Right lung (tissue), 2 donors: ENCODE measurements at regions not wholly inside any gene's neighbourhood (a gene's known extent, or its start where the extent isn't known, plus 50 kb on each side); places are given as distances from the start of the nearest gene placed in this dataset.
"Not testable (repeated sequence)": the region's sequence is repeated elsewhere in the genome, so short reads cannot be mapped to it uniquely, and the experiment has no call there.

Experiments used
- DNase-seq, 2 donors: peaks; one replicate each; pipeline ENCODE4 v3.0.0-alpha.2; 2013

DNA sequence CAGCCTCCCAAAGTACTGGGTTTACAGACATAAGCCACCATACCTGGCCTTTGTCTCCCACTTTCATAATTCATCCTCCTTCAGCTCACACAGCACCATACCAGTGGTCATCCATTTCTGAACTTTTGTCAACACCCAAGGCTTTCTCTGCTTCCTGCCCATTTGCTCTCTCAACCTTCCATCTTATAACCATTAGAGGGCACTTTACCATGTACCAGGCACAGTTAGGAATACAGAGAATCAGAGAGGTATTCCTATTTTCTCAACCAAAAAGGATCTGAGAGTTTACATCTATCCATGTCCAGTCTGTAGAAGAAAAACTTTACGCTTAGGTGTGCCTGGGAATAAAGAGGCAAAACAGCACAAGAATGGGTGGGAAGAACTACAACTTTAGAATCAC lies 397.6 kb downstream of the BUD13 start:
- DNase-seq, result no peak

DNA sequence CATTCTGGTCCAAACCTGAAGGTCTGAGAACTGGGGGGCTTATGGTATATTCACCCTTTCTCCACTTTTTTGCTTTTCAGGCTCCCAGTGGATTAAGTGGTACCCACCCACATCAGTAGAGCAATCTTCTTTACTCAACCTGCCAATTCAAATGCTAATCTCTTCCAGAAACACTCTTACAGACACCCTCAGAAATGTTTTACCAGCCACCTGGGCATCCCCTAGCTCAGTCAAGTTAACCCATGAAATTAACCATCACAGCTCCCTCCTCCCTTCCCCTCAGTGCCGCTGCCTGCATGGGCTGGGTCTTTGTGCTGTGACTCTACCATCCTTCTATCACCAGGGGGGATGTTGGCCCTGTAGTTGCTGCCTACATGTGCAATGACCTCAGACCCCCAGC lies 398.7 kb downstream of the BUD13 start:
- DNase-seq, result no peak

DNA sequence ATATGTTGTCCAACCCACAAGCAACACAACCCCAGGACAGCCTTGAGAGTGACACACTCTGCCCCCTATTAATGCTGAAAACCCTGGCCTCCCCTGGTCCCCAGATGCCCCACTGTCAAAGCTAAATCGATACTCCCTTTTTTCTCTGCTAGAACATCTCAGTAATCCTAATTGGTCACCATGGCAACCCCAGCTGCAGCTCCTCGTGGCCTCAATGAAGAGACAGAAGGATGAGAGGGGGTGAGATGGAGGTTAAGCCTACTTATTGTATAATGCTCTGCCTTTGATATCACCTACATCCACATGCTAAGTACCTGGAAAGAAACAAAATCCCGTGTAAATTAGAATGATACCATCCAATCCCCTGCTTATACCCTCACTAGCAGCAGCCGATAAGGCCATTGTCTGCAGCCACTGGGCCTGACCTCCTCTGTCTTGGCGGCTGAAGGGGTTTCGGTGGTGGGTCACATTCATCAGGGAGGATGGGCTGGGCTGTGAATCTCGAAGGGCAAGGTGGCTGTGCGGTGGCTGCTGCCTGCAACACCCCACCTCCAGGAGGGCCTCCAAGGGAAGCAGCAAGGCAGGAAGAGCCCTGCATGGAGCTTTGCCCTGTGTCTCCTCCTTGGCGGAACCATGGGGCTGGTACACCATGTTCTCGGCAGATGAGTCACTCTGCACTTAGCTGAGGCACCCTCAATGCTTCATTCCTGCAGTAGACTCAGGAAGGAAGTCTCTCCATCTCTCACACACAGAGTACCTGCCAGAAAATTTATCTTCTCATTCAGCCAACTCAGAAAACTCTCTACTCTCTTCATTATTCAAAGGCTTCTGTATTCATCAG lies 399.5 kb downstream of the BUD13 start:
- DNase-seq, result no peak

DNA sequence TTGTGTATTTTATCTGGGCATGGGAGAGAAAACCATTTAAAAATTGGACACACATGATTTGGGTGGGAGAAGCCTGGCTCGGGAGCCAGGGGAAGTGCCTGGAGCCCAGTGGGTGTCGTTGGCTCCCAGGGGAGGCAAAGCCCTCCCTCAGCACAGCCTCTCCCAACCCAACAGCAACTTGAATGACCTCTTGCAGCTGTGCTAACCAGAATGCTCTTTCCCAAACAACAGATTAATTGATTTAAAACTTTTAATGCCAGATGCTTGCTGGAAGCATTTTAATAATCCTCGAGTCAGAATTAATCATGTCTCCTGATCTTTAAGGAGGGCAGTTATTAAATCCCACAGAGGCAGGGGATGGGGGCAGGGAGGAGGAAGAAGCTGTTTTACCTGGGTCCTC lies 401.6 kb downstream of the BUD13 start:
- no peak for DNase-seq

DNA sequence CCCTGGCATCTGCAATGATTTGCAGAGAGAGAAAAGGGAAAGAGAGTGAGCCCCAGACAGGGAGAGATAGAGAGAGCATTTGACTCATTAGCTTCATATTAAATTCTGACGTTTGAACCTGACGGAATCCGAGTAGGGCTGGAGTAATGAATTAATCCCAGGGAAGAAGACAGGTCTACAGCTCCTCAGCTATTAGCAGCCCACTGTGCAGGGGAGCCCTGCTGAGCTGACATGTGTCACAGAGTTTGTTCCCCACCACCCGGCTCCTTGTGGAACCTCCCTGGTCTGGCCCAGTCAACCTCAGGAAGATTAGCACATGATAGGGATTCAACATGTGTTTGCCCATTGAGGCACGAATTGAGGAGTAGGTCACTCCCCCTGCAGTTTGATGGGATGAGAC lies 404.0 kb downstream of the BUD13 start:
- DNase-seq, result no peak

DNA sequence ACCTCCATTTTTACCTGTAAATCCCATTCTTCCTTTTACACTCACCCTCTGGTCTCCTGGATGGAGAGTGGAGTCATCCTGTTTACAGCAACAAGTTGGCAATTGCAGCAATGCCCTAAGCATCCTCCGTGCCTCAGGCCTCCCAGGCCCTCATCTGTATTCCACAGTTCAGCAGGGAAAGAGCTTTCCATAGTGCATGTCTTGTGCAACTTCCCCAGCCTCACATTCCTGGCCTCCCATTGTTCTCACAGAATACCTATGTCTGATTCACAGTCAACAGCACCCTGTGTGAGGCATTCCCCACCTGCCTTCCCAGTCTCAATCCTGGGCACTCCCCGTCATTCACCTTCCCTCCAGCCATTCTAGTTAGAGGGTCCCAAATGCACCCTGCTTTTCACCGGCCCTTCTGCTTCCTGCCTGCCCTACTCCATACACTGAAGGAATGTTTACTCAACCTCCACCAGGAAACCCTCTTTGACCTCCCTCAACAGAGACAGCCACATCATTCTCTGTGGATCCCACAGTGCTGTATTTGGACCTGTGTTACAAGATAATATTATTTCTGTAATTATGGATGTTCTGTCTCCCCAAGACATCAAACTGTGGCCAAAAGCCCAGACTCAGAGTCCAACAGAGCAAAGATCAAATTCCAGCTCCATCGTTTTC lies 405.7 kb downstream of the BUD13 start:
- no peak for DNase-seq

DNA sequence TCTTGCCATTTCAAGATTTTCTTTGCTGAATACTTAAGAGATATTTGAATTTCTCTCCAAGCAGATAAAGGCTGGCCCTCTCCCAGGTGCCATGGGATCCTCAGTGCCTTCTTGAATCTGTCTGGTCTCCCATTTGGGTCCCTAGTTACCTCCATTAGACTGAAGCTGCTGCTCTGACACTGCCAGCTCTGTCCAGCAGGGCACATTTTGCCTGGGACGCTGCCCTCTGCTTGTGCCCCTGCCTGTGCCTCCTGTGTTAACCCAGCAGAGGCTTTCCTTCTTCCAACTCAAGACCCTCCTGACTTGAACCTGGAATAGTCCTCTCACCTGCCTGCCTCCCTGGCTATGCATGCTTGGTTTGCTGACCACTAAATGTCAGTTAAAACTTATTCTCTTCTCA lies 406.3 kb downstream of the BUD13 start:
- DNase-seq, result no peak

DNA sequence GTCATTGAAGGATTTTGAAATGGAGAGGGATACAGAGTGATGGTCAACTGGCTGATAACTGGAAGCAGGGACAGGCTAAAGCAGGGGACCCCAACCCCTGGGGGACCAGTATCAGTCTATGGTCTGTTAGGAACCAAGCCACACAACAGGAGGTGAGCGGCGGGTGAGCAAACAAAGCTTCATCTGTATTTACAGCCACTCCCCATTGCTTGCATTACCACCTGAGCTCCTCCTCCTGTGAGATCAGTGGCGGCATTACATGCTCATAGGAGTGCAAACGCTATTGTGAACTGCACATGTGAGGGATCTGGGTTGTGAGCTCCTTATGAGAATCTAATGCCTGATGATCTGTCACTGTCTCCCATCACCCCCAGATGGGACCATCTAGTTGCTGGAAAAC lies 407.9 kb downstream of the BUD13 start:
- DNase-seq, result not testable (repeated sequence)

DNA sequence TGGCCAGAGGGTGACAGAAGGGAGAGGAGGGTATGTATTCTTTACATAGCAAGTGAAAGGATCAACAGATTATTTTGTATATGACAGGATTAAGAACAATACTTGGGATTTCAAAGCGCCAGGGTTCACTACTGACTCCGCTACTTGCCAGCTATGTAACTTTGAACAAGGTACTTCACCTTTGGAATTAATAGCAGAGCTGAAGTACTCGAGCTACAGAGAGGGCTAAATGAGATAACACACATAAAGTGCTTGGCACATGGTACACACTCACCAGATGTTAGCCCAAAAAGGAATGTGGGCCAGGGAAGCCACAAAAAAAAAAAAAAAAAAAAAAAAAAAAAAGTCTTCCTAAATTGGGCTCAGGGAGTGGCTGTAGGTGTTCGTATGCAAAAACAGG lies 408.4 kb downstream of the BUD13 start:
- DNase-seq, result no peak

DNA sequence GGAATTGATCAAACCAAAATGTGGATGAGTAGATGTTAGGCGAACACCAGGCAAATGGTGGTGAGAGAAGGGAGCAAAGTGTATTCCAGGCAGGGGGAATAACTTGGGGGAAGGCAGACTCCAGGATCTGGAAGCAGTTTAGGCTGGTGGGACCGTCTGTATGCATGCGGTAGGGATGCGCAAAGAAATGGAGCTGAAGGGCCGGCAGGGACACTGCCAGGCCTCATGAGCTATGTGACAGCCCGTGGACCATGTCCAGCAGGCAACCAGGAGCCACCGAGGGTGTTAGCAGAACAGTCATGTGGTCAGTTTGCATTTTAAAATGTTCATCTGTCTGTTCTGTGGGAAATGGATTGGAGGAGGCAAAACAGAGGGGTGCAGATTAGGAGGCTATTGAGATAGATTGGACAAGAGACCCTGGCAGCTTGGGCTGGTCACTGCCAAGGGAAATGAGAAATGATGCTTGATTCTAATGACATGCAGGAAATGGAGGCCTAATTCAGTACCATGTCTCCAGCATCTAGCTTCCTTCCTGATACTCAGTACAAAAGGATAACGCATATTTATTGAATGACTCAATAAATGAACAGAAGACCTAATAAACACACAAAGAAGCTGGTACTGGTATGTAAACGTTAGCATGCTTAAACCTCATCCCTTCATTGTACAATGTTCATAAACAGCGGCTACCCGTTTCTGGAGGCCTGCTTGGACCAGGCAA lies 412.4 kb downstream of the BUD13 start:
- no peak for DNase-seq

DNA sequence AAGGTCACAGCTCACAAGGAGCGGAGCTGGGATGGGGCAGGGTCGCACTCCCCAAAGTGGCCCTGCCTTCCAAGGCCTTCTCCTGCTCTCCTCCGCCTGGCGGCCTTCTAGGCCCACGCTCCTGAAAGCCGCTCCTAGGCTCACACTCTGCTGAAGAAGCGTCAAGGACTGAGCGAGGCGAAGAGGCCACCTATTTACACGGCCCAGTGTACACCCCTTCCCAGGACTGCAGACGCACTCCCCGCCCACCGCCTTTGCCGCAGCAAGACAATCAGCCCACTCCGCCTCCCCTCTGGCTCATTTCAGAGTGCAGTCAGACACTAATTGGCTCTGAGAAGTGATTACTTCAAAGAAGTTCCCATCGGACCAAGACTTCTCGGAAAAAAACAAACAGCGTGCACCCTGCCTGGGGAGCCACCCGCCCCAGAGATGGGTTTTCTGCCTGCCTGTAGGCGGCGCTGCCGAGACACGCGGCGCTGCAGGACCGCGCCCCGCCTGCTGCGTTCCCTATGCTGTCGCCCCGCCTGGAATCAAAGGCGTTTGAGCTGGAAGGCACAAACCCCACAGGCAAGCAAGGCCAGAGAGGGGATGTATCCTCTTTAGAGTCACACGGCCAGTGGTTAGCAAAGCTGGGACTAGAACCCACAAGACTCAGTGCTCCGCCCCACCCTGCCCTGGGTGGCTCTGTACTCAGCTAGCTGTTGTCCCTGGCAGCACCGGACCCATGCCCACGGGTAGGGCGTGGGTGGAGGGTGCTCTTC lies 414.8 kb downstream of the BUD13 start:
- peak in 1 of 2 donors; percentile 40 for DNase-seq

DNA sequence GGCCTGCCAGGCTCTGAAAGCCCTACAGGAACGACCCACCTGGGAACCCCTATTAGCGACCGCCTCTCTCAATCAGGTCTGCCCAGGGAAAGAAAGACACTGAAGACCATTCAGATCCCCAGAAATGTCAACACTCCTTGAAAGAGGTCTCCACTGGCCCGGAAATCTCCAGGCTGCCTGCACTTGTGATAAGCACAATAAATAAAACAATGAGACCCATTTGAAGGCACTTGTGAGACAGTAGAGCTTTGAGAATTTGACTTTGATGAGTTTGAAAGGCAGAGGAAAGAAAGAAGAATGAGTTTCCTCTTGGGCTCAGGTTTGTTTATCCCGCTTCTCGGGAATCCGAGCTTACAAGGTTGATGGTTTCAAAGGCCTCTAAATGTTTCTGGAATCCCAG lies 416.3 kb downstream of the BUD13 start:
- no peak for DNase-seq

DNA sequence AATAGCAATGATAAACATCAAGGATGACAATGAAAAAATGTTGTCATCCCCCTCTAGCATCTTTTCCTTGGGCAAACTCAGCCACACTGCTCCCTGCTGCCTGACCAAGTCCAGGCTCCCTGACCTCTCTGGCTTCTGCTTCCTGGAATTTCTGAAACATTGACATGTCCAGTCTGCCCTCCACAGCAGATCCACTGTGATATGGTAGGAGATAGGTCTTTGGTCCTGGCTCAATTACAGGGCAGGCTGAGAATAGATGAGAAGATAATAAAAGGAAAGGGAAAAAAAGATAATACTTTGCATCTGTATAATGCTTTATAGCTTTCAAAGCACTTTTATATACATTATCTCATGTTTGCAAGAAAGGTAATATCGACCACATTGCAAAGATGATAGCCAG lies 417.7 kb downstream of the BUD13 start:
- no peak for DNase-seq

DNA sequence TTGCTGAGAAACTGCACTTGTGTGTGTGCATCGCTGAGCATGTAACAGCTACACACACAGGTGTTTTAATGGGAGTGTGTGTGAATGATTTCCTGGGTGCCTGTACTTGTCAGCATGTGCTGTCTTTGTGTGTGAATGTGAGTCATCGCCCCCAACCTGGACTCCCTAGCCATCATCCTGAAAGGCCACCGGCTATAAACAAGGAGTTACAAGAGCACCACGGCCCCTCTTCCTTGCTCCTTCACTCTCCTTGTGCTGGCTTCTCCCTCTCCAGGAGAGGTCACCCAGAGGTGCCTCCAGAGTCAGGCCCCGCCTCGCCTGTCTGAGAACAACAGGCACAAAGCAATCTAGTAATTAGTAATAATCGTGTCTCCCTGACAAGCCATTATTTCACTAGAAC lies 419.2 kb downstream of the BUD13 start:
- no peak for DNase-seq

DNA sequence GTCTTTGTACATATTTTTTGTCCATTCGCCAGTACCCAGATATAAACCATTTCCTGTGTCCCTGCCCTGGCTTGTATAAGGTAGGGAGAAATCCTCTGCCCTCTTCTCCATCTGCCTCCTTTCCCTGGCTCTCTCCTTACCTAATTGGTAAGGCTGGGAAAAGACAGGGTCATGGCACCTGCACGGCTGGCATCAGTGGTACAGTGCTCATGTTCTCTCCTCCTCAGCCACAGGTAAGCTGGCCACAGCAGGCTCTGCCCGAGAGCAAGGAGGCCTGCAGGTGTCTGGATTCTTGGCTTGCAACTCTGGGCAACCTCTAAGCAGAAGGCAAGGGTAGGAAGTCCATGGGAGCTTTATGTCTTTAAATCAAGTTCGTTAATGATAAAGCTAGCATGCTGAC lies 419.9 kb downstream of the BUD13 start:
- no peak for DNase-seq

DNA sequence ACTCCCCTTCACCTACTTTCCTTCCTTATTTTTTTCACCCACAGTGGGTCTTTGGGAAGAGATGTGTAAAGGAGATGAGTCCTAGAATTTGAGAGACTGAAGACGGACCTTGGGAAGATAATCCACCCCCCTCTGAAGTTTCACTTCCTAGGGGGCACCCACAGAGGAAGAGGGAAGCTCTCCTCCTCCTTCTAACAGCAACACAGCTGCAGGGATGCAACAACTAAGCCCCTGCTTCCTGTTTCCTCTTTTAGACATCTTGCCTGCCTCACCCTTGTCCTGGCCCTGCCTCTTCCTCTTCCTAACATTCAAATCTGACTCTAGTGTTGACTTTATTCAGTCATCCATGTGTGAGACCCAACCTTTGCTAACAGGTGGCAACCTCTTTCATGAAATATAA lies 424.6 kb downstream of the BUD13 start:
- DNase-seq, result no peak

DNA sequence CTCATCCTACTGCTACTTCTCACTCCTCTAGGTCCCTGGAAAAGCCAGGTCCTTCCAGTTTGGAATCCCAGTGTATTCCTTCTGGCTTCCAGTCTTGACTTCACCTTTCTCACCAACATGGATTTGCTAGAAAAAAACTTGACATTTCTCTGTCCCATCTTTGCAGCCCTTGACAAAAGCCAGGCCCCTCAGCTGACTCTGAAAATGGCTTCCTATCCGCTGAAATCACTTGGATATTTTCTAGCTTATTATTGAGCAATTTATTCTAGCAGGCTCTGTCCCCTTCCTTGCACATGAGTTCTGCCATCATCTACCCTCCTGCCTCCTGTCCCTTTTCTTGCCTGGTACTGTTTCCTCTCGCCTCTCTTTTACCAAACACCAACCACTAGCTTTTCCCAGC lies 427.2 kb downstream of the BUD13 start:
- DNase-seq, result no peak

DNA sequence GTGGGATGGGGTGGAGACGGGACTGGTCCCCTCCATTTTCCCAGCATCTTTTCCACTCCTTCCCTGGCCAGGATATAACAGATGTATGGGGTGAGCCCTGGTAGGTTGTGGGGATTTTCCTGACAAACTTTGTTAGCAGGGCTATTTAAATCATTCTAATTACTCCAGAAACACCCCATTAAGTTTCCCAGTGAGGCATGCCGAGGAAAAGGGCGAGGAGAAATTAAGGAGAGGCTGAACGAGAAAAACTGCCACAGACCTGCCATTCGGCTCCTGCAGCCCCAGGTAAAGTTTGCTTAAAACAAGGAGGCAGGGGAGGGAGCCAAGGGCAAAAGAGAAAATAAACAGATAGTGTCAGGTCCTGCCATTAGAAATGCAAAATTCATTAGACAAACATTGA lies 428.2 kb downstream of the BUD13 start:
- DNase-seq, result no peak

DNA sequence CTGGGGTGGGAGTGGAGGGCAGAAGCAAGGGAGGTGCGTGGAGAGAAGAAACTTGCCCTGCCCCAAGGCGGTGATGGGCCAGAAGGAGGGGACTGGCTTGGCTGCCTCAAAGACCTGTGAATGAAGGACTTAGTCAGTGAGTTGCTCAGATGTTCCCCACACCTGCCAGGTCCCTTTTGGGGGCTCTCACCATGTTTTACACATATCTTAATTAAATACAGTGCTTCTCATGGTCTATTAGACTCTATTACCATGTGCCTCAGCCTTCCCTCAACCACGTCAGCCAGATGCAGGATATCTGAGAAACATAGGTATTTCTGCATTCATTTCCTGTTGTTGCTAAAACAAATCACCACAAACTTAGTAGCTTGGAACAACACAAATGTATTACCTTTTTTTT lies 429.5 kb downstream of the BUD13 start:
- DNase-seq, result no peak

DNA sequence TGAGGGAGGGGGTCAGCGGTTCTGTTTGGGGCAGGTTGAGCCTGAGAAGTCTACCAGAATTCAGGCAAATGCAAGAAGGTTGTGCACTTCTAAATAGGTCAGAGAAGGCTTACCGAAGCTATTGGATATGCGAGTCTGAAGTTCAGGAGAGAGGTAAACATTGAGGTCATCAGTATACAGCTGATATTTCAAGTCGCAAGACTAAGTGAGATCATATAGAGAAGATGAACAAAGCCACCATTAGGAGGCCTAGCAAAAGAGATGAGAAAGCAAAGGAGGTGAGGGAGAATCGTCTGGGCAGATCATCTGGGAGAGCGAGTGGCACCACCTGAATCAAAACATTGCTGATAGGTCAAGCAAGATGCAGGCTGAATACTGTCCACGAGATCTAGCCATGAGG lies 430.6 kb downstream of the BUD13 start:
- no peak for DNase-seq

DNA sequence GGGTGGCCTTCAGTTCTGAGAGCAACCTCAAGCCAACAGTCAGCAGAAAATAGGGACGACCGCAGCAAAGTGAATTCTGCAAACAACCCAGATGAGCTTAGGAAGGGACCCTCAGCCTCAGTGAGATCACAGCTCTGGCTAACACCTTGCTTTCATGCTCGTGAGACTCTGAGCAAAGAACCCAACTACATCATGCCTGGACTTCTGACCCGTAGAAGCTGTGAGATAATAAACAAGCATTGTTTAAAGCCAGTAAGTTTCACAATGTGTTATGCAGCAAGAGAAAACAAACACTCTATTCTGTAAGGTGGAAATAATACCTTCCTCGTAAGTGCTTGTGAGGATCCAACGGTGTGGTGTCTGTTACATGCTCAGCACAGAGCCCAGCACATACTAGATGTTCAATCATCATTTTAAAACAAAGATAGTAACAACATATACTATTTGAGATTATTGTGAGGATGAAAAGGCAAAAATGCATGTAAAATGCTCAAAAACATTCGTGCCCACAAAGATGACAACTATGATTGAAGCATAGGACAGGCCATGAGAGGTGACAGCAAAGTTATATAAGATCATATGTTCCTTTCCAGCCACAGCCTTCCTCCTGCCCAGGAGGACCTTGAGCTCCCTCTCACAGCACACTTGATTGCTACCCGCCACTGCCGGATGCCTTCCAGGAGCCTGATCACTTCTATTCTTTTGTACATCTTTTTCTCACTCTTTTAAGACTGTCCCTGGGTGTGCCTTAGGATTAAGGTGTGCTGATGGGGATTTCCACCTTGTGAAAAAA lies 433.3 kb downstream of the BUD13 start:
- no peak for DNase-seq
